GM18505 (cell line): ENCODE measurements at regions not wholly inside any gene's neighbourhood (a gene's known extent, or its start where the extent isn't known, plus 50 kb on each side); places are given as distances from the start of the nearest gene placed in this dataset.

Source experiments
- ATAC-seq: cut with Tn5 transposase; IDR thresholded peaks from one replicate; pipeline ENCODE4 v1.9.1; 2021; ENCODE audit not compliant: unreplicated experiment
- POLR2A ChIP-seq: IDR thresholded peaks from 4 replicates; pipeline ENCODE4 v1.6.1; 2011; ENCODE audit warnings: borderline replicate concordance; ENCODE audit not compliant: insufficient read depth, insufficient read length; ENCODE audit errors: extremely low read depth

DNA sequence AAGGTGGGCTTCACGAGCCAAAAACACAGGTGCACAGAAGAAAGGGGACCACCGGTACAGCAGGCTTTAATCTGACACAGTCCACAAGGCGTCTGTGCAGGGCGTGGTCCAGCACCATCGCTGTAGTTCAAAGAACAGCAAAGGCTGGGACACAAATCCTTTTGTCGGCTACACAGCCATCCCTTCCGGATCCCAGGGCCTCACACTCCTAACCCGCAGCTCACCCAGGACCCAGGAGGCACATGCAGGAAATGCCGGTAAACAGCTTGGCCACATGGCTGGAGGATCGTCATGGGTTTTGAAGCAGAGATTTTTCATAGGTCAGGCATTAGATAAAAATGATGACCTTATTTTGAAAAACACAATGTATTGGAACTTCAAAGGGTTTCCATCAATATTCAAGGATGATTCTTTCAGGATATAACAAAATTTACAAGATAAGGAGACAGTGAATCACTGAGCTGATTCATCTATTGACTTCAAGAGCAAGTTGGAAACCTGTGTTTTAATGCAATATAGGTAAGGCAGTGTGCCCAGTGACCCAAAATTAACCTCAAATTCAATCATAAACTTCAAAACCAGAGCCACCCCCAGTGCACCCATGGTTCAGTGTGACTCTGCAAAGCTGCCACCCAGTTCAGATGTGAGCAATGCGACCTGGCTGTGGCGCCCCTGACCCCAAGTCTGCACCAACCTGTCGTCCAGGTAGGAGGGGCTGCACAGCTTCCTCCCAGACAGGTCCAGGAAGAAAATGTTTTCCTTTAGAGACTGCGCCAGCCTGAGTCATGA, 74.4 kb downstream of the TMEM18 start:
- ATAC-seq, result no peak
- TF ChIP-seq POLR2A, result no peak

DNA sequence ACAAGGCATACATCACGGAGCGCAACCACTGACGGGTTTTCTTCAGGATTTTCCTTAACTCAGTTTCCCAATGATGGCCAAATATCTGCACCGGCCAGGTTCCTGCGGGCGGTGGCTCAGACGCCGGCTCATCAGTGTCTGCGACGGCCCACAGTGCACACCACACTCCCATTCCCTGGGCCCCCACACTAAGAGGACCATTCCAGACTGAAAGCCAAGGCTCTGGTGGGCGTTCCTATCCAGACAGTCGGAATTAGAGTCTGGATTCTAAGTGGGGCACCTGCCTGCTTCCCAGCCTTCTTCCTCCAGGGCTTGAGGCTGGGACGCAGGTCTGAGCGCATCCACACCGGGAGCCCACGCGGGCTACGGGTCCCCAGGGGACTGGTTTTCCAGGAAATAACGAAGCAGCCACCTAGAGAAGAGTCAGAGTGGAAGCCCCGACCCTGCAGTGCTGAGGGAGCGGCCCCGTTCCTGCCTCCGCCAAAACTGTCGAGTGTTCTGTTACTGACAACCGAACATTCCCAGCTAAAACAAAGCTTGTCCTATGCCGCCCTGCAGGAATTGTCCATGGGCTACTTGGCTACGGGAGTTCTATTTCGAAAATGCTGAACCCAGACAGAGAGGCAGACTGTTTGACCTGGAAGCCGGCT, 75.3 kb downstream of the TMEM18 start:
- ATAC-seq, result no peak
- TF ChIP-seq POLR2A, result no peak

DNA sequence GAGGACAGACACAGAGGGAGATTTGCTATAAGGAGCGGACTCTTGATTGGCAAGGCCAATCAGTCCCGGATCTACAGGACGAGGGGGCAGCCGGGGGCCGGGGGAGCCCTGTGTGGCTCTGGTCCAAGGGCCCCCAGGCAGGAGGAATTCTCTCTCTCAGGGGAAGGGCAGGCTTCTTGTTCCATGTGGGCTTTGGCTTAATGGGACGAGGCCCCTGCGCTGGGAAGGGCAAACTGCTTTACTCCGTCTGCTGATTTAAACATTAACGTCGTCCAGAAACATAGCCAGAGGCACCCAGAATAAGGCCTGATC, 75.9 kb downstream of the TMEM18 start:
- no peak for TF ChIP-seq POLR2A
- no peak for ATAC-seq

DNA sequence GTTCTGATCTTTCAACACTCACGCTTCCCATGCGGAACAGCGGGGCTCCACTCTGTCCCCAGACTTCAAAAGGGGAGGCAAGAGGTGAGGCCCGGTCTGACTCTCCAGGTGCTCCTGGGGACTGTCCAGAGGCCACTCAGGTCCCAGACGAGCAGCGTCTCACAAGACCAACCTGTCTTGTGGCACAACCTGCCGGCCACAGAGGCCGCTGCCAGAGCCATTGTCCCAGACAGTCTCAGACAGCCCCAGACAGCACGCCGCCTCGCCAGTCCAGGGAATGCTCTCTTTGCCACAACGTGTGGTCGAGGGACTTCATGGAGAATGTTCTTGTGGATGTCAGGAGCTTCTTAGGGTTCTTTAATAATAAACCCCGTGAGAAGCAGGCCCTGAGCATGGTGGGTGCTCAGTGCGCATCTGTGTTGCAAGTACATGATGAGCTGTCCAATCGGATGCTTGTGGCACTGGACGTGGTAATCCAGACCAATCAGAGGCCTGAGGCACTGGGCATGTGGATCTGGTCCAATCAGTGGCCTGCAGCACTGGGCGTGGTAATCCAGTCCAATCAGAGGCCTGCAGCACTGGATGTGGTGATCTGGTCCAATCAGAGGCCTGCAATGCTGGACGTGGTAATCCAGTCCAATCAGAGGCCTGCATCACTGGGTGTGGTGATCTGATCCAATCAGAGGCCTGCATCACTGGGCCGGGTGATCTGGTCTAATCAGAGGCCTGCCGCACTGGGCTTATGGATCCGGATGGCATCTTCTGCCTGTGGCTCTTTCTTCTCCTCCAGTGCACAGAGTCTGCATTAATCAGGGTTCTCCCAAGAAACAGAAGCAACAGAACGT, 76.4 kb downstream of the TMEM18 start:
- no peak for ATAC-seq
- no peak for TF ChIP-seq POLR2A

DNA sequence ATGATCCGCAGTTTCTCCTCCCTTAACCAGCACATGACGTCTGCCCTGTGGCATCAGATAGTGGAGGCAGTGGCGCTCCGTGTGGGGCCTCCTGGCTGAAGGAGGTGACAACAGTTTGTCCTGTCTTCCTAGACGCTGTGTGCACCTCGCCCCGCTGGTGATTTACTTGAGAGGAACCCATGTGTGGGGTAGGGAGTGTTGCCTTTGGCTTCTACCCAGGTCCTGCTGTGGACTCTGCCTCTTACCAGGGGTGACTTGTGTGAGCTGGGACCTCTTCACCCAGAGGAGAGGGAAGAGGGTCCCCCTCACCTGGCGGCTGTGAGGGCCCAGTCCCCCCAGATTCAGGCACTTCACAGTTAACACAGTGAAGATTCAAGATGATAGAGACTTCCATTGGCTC, 77.6 kb downstream of the TMEM18 start:
- no peak for ATAC-seq
- TF ChIP-seq POLR2A, result no peak

DNA sequence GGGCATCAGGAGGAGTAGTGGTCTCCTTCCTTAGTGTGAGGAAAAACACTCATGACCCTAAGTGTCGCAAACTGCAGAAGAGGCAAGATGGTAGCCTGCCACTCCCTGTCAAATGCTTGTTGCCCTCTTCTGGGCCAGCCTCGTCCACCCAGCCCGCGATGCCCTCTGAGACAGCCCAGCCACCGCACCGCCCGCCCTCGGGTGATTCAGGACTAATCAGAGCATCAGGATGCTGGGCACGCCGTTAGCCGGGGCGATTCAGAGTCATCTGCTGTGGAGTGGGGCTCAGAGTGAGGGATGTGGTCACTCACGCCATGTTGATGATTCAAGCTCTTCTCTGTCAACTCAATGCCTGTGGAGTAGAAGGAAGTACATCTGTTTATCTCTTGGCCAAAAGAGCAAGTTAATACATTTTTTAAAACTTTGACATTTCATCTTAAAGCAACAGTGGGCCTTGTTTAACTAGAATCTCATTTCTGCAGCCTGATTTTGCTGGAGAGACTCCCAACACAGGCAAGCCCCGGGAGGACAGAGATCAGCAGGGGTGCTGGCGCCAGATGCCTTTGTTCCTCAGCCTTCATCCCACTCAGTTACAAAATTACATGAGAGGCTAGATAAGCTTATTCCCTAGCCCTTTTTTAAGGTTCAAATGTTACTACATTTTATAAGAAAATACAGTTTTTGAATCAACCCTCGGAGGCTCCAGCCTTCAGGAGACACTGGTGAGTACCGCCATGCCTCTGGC, 79.0 kb downstream of the TMEM18 start:
- no peak for TF ChIP-seq POLR2A
- ATAC-seq, result no peak

DNA sequence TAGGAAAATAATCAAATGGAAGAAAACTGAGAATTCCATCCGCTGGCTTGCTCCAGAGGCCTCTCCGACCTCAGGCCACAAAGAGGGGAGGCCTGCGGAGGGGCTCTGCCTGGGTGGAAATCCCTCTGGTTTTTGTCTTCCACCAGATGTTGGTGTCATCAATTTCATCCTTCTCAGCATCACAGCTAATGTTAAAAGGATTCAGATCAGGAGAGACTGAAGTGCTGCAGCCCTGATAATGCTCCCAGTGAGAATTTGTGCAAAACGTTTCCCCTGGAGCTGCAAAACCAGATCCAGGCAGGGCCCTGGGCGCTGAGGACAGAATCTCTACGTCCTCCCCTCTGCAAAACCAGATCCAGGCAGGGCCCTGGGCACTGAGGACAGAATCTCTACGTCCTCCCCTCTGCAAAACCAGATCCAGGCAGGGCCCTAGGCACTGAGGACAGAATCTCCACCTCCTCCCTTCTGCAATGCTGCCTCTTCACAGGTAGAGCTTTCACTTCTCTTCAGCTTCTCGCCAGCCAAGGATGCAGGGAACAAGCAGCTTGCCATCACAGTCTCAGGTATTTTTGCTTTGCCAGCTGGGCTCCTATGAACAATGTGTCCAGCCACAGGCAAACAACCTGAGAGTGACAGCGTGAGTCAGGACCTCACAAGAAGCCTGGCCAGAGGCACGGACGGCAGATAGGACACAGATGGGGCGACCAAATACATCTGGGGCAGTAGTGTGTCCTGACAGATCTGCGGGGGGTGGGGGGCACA, 81.2 kb downstream of the TMEM18 start:
- no peak for ATAC-seq
- no peak for TF ChIP-seq POLR2A

DNA sequence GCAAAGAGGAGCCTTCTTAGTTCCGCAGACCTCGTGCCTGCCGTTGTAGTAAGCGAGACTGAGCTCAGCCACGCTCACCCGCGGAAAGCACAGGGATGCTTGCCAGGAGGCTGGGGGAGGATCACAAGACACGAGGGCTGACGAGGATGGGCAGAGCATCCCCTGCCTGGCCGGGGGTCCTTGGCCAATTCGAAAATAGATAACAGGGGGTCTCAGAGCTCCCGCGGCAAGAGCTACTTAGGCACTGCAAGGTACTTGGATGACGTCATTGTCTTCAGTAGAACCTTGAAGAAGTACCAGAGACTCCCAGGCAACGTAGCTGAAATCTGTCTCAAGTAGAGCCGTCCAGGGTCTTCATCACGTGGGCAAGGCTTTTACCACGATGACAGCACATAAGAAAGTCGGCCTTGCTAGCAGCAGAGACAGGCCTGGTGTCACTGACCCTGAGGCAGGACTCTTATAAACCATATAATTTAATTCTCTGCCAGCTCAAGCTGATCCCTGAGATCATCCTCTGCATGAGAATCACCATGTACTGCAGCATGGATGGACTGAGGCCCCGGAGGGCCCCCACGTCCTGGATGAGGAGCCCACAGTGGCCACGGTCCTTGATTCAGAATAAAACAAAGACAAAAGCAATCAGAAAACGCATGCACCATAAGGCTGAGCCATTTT, 81.9 kb downstream of the TMEM18 start:
- TF ChIP-seq POLR2A, result no peak
- no peak for ATAC-seq

DNA sequence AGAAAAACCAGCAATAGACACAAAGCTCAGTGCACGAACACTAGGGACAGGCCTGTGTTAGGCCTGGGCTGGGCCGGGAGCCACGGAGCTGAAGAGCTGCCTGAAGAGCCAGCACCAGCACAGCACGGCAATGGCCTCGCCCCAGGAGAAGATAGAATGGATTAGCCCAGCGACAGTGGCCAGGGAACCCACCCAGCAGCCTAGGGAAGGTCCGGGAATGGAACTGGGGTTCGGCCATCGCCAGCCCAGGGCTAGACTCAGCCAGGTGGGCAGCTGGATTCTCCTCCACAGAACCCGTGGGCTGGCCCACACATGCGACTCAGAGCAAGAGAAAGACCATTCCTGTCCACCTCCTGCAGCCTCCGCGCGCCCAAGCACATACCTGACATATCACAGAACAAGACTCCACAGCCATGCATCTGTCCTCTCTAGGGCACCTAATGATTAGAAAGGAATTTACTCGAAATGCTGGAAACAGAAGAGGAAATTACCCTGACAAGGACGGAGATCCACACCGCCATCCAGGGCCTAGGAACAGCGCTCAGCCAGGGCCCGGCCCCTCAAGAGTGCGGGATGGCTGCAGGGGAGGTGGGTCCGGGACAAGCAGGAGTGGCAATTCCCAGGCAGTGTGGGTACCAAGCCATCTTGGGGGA, 82.8 kb downstream of the TMEM18 start:
- no peak for TF ChIP-seq POLR2A
- no peak for ATAC-seq

DNA sequence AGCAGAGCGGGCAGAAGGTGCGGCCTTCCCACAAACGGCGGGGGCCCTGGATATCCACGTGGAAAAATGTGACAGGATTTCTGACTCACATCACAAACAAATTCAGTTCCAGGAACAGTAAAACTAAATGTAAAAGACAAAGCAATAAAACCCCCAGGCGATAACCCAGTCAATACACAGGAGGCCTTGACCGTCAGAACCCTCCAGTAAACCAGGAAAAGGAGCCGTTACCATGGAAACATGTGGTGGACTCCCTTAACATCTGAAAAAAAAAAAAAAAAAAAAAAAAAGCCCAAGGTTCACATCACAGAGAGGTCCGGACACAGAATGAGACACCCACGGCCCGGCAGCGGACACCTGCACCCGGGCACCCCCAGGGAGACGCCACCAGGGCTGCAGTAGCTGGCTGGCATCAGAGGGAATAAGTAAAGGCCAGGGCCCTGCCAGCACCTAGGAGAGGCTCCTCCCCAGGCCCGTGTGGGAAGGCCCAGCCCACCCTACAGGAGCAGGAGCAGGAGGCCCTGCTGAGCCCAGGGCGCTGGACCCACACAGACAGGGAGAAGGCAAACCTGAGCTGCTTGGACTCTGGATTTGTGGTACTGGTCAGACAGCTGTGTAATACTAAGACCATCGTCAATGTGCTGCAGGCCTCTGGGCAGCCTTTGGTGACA, 83.7 kb downstream of the TMEM18 start:
- TF ChIP-seq POLR2A, result no peak

DNA sequence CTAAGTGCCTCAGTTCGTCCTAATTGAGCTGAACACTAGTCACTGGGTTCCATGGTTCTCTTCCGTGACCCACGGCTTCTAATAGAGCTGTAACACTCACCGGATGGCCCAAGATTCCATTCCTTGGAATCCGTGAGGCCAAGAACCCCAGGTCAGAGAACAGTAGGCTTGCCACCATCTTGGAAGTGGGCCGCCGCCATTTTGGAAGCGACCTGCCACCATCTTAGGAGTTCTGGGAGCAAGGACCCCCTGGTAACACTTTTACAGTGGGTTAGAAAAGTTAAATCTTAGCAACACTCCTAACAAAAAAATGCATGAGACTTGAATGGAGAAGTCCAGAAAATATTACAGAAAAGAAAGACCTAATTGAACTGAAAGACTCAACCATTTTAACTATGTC, 84.5 kb downstream of the TMEM18 start:
- ATAC-seq, result no peak
- TF ChIP-seq POLR2A, result no peak

More for the DNA sequence above, 83.7 kb downstream of the TMEM18 start:
- ATAC-seq, result no peak

DNA sequence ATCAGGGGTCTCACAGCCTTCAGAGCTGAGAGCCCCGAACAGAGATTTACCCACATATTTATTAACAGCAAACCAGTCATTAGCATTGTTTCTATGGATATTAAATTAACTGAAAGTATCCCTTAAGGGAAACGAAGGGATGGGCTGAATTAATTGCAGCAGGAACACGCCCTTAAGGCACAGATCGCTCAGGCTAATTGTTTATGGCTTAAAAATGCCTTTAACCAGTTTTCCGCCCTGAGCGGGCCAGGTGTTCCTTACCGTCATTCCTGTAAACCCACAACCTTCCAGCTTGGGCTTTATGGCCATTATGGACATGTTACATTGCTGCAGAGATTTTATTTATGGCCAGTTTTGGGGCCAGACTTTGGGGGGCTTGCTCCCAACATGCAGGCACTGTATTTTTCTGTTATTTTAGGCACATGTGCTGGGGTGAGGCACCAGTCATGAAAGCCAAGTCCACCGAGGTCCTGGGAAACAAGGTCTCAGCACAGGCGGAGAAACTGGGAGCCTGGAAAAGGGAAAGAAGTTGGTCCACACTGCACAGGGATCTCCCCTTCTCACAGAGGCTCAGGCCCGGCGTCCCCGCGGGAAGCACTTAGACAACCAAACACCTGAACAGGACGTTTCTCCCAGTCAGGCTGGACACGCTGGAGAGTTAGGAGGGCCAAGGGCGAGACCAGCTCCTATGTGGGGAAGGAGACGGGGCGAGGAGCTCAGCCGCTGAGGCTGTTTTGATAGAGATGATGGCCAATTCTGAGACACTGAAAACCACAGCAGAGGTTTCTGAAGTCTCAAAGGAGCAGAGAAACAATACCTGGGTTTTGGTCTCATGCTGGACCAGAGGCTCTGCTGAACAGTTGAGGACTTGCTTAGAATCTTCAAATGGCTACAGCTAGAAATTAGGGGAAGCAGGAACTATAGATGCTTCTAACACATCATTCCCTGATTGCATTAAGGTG, 86.7 kb downstream of the TMEM18 start:
- ATAC-seq, result no peak

More for the DNA sequence above, 86.7 kb downstream of the TMEM18 start:
- TF ChIP-seq POLR2A, result no peak
